ENCODE measurements at regions not wholly inside any gene's neighbourhood (a gene's known extent, or its start where the extent isn't known, plus 50 kb on each side); places are given as distances from the start of the nearest gene placed in this dataset.

DNA sequence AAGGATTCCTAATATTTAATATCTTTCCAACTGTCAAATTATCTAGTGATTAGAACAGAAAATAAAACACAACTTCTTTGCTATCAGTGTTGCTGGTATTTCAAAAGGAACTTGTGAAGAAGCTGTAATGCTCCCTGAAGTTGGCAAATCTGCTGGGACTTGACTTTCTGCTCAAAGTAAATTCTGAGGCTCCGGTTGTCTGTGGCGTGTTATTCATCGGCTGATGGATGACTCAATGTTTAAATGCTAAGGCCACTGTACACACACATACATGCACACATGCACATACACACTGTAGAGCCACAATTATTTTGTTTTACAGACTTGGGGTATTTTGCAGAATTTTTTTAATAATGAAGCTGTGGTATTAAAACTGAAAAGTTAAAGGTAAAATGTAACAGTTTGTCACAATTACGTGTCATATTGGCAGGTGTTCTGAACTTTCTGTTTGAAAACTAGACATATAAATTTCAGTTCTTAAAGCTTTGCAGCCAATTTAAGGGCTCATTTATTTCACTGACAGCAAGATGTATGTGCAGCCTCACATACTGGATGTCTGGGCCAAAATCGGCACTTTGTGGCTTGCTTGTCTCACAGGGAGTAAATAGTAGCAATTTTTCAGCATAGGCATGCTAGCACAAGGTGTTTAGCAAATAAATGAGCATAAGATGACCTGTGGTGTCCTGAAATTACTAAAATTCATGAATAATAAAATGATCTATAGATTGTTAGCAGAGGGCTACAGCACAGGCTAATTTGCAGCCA lies 1691.7 kb upstream of the PCDH20 start:
- DNase-seq (ENCODE audit: low spot score in 2 of 2): no peak
- FAIRE-seq: no peak

DNA sequence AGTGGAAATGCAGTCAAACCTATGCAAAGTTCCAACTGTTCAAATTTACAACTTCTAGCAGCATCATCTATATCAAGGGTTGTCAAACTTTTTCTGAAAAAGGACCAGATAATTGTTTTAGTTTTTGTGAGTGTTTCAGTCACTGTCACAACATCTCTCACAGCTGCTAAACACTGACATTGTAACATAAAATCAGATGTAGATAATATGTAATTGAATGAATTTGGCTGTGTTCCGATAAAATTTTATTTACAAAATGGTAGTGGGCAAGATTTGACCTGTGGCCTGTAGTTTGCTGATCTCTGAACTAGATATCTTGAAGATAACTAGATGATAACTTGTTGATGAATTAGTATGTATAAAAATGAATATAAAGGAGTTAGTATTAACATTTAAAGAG lies 1679.1 kb upstream of the PCDH20 start:
- FAIRE-seq: no peak
- no peak for DNase-seq (ENCODE audit: low spot score in 2 of 2)

GRCh38 chr13:63093907-63094469 lies 1678.3 kb upstream of the PCDH20 start:
- FAIRE-seq: no peak

GRCh38 chr13:63092456-63092855 lies 1676.8 kb upstream of the PCDH20 start:
- DNase-seq (ENCODE audit: low spot score in 2 of 2) (no peak), FAIRE-seq (no peak)

More at GRCh38 chr13:63093907-63094469, 1678.3 kb upstream of the PCDH20 start:
- no peak for DNase-seq (ENCODE audit: low spot score in 2 of 2)

GRCh38 chr13:63090524-63090923 lies 1674.9 kb upstream of the PCDH20 start:
- no peak for DNase-seq (ENCODE audit: low spot score in 2 of 2)
- no peak for FAIRE-seq

GRCh38 chr13:63088226-63088625 lies 1672.6 kb upstream of the PCDH20 start:
- DNase-seq (ENCODE audit: low spot score in 2 of 2): no peak
- no peak for FAIRE-seq

DNA sequence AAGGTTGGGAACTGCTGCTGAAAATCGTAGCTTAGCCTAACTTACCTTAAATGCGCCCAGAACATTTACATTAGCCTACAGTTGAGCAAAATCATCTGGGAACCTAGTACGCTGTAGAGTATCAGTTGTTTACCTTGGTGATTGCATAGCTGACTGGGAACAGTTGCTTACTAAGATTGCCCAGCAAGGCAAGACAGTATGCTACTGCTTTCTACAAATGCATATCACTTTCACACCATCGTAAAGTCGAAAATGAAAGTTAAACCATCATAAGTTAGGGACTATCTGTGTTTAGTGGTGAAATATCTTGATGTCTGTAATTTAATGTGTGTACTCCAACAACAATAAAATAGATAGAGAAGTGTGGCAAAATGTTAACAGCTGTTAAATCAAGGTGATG lies 1670.6 kb upstream of the PCDH20 start:
- DNase-seq (ENCODE audit: low spot score in 2 of 2) (no peak), FAIRE-seq (no peak)

DNA sequence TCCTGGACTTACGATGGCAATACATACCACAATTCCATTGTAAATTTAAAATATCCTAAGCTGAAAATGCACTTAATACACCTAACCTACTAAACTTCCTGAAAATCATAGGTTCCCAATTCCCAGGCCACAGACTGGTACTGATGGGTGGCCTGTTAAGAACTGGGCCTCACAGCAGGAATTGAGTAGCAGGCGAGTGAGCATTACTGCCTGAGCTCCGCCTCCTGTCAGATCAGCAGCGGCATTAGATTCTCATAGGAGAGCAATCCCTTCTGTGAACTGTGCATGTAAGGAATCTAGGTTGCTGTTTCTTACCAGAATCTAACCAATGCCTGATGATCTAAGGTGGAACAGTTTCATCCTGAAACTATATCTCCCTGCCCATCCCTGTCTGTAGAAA lies 1670.2 kb upstream of the PCDH20 start:
- DNase-seq (ENCODE audit: low spot score in 2 of 2) (no peak), FAIRE-seq (no peak)

GRCh38 chr13:63081400-63082014 lies 1665.9 kb upstream of the PCDH20 start:
- no peak for DNase-seq (ENCODE audit: low spot score in 2 of 2)
- FAIRE-seq: no peak

GRCh38 chr13:63075126-63075525 lies 1659.5 kb upstream of the PCDH20 start:
- FAIRE-seq: no peak
- DNase-seq (ENCODE audit: low spot score in 2 of 2): no peak

DNA sequence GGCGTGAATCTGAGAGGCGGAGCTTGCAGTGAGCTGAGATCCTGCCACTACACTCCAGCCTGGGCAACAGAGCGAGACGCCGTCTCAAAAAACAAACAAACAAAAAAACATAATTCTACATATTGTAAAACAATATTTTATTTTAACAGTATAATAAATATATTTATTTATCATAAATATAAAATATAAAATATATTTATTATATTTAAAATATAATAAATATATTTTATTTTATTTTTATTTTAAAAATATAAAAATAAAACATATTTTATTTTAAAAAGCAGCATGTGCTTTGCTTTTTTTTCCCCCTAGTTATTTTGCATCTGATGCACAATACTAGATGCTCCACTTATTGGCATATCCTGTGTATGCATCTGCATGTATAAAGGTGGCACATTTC lies 1634.6 kb upstream of the PCDH20 start:
- FAIRE-seq: no peak
- no peak for DNase-seq (ENCODE audit: low spot score in 2 of 2)

DNA sequence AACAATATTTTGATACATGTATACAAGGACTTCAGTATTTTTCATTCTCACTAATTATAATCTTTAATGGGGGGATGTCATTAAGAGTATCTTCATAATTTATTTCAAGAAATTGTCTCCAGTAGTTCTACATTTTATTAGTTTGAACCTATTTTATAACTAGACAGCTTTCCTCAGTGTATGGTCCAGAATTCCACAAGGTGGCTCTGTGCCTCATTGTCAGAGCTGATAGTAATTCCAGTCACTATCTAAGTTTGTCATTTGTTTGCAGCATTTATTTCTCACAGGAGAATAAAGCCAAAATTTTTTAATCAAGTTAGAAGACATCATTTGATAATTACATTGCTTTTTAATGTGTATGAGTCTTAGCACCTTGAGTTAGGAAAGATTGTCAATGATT lies 1633.0 kb upstream of the PCDH20 start:
- DNase-seq (ENCODE audit: low spot score in 2 of 2) (no peak), FAIRE-seq (no peak)

- DNase-seq (ENCODE audit: low spot score in 2 of 2) (no peak), FAIRE-seq (no peak)
Measured at GRCh38 chr13:63044589-63045313, 1629.1 kb upstream of the PCDH20 start.

DNA sequence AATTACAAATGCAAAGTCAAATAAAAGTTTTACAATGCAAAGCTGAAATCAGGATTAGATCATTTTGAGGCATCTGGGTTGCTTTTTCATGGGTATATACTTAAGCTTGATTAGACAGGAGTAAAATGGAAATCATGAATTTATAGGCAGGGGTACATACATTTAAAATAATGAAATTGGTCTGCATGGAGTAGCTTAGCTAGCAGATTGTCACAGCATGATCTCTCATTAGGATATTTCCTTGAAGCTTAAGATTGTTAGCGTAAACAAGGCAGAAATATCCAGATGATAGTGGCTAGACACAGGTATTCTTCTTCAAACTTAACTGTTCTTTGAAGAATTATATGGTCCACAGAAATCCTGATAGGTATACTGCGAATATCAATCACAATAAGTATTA lies 1627.0 kb upstream of the PCDH20 start:
- DNase-seq (ENCODE audit: low spot score in 2 of 2): no peak
- FAIRE-seq: no peak

DNA sequence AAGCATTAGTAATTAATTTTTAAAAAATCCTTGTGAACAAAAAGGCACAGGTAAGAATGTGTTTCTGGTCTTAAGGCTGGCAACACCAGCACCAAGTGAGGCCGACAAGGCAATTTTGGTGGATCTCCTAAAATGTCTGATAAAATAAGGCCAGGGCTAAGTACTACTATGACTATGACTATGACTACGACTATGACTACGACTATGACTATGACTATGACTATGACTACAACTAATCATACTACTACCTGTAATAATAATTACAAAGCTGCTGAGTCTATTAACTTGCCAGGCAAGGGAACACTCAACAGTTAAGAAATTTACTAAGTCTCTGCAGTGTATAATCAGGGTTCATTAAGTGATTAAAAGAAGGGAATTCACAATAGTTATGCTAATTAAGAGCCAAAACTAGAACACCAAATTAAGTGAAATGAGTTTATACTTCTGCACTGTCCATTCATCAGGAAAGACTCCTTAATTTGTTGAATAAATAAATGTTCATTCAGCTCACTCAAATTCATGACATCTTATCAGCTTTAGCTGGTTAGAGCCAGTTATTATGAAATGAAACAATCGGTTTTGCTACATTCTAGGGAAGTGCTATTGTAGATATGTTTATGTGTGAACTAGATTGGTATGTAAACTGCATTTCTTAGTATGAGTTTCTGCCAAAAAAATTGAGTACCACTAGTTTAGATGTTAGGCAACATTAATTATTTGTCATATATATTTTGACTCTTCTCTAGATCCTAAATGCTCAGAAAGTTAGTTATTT lies 1626.2 kb upstream of the PCDH20 start:
- DNase-seq (ENCODE audit: low spot score in 2 of 2) (no peak), FAIRE-seq (peak; percentile 33)

DNA sequence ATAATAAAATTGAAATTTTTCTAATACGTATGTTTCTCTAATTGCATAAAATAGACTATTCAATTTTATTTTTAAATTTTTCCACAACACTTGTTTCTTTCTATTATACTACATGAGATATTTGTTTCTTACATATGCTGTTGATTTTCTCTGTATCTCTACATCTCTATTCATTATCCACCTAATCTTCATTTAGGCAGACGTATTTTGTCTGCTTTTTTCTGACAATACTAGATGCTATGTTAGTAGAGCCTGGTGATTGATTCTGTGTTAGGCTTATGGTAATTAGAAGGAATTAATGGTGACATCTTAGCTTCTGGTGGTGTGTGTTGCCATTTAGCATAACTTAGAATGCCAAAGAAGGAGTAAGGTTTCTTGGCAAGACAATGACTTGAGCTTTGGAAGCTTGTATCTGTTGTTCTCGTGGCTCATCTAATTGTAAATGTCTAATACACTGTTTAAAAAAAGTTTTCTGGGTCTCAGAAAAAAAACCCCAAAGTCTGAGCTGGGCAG lies 1610.7 kb upstream of the PCDH20 start:
- no peak for DNase-seq (ENCODE audit: low spot score in 2 of 2)
- FAIRE-seq: no peak

GRCh38 chr13:63025741-63026140 lies 1610.1 kb upstream of the PCDH20 start:
- no peak for DNase-seq (ENCODE audit: low spot score in 2 of 2)
- no peak for FAIRE-seq

DNA sequence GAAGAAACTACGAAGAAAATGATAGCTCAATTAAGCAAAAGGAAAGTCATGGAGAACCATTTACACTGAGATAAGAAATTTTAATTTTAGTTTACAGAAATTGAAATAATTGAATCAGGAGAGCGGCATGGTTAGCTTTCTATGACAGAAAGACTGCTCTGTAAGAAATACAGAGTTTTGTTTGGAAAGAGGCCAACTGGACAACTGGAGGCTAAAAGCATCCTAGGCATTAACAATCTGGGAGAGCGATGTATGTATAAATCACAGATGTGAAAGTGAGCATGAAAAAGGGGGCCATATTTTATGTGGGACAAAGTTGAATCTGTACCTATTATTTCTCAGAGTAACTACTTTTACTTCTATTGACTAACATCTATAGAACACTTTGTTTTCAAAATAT lies 1608.8 kb upstream of the PCDH20 start:
- no peak for FAIRE-seq
- DNase-seq (ENCODE audit: low spot score in 2 of 2): no peak

DNA sequence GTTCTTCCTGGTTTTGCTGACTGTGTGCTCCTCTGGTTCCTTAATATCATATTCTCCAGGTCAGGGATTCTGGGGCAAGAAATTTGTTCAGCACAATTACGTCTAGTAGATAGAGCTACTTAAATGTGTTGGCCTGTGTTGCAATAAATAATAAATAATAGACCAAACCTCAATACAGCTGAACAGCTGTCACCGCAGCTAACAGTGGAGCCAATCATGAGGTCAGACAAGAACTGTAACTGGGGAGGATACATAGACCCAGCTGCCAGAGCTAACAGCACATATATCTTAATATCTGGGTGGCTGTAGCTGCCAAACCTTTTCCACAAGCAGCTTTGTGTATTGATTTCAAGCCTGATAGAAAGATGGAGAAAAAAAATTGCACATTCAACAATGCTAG lies 1596.3 kb upstream of the PCDH20 start:
- FAIRE-seq: no peak

GRCh38 chr13:63010072-63010658 lies 1594.5 kb upstream of the PCDH20 start:
- FAIRE-seq: no peak
- DNase-seq (ENCODE audit: low spot score in 2 of 2): no peak

More for the DNA sequence above, 1596.3 kb upstream of the PCDH20 start:
- no peak for DNase-seq (ENCODE audit: low spot score in 2 of 2)

All from frontal cortex (tissue), 3 donors.